8988T (cell line): ENCODE measurements at regions not wholly inside any gene's neighbourhood (a gene's known extent, or its start where the extent isn't known, plus 50 kb on each side); places are given as distances from the start of the nearest gene placed in this dataset.
"Not testable (repeated sequence)": the region's sequence is repeated elsewhere in the genome, so short reads cannot be mapped to it uniquely, and the experiment has no call there.

Experiments used
- DNase-seq: peaks from one replicate; pipeline ENCODE4 v3.0.0; 2011

DNA sequence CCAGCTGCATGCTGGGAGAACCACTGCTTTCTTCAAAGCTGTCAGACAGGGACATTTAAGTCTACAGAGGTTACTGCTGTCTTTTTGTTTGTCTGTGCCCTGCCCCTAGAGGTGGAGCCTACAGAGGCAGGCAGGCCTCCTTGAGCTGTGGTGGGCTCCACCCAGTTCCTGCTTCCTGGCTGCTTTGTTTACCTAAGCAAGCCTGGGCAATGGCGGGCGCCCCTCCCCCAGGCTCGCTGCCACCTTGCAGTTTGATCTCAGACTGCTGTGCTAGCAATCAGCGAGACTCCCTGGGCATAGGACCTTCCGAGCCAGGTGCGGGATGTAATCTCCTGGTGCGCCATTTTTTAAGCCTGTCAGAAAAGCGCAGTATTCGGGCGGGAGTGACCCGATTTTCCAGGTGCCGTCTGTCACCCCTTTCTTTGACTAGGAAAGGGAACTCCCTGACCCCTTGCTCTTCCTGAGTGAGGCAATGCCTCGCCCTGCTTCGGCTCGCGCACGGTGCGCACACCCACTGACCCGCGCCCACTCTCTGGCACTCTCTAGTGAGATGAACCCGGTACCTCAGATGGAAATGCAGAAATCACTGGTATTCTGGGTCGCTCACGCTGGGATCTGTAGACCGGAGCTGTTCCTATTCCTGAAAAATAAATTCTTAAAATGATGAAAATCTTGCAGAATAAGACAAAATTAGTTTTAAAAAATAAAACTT, 1022.9 kb downstream of the RAPGEF2 start:
- DNase-seq: not testable (repeated sequence)

DNA sequence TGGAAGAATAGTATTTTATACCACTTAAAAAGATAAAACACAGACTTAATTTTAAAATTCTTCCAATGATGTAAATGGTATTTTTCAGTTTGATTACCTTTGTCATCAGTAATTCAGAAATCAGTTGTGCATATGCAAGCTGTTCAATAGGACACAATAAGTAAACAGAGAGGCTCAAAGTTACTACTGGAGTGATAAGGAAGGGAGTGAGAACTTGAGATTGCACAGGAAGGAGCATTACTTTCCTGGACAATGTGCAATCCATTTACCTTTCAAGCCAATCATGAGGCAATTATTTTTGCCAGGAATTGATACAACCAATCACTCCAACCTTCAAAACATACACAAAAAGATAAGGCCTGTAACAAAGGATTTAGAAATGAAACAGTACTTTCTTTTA, 1024.3 kb downstream of the RAPGEF2 start:
- DNase-seq: no peak

DNA sequence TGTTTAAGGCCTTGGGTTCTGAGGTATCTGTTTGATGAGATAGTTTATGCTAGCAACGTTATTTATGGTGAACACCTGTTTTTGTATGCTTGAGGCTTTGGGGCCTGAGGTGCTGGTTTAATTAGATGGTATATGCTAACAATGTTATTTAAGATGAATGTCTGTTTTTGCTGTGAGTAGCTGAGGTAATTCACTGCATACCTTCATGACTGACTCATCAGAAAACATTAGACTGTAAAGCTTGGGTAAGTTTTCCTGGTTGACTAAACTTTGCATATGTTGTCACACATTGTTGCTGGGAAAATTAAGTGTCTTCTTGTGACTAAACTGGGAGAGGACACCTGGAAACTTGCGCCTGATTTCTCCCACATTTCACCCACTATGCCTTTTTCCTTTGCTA, 1026.6 kb downstream of the RAPGEF2 start:
- DNase-seq: no peak

DNA sequence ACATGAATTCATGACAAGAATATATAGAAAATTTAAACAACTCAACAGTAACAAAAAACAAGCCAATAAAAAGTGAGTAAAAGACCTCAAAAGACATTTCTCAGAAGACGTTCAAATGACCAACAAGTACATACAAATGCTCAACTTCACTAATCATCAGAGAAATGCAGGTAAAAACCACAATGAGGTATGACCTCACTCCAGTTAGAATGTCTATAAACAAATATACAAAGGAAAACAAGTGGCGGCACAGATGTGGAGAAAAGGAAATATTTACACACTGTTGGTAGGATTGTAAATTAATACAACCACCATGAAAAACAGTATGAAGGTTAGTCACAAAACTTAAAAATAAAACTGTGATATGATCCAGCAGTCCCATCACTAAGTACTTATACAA, 1033.1 kb downstream of the RAPGEF2 start:
- DNase-seq: no peak

DNA sequence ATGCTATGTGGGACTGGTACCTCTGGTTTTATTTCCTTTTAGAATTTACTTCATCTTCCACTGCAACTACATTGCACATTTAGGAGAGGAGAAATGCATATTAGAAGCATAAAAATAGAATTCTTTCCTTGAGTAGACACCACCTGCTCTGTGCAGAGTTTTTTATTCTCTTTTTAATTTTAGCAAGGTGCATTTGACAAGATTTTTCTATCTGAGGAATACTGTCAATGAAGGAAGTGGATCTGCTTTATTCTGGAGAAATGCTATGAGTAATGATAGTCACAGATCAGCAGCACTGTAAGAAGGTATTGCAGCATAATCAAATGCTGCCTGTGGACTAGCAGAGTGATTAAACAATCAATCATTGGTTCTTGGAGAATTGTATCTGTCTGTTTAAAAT, 1038.3 kb downstream of the RAPGEF2 start:
- DNase-seq: no peak

DNA sequence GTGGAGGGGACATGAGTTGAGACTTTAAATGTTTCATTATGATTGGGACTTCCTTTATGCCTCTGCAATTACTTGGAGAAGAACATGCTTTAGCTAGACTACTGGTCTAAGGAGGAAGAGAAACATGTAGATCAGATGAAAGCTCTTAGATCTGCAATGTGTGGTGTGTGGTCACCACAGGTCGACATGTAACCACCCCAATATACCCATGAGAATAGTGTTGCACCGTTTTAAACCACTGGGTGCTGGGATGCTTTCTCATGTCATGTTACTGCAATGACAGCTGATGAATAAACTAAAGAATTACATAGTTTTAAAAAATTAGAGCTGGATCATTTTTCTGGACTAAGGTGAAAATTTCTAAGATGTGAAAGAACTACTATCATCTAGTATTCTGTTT, 1039.7 kb downstream of the RAPGEF2 start:
- no peak for DNase-seq

DNA sequence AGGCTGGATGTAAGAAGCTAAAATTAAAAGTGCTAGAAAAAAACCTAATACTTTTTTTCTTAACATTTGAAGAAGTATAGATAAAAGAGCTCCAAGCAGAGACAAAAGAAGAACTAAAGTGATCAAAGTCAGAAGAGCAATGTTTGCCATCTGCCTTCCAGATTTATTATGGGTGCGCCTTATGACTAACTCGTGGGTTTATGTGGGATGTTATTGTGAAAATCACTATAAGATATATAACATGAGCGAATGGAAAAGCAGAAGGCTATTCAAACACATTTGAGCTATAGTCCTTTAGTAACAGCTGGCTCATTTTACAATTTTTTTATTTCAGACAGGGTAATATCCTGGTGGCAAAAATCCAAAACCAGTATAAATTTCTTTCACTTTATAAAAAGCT, 1040.7 kb downstream of the RAPGEF2 start:
- no peak for DNase-seq

DNA sequence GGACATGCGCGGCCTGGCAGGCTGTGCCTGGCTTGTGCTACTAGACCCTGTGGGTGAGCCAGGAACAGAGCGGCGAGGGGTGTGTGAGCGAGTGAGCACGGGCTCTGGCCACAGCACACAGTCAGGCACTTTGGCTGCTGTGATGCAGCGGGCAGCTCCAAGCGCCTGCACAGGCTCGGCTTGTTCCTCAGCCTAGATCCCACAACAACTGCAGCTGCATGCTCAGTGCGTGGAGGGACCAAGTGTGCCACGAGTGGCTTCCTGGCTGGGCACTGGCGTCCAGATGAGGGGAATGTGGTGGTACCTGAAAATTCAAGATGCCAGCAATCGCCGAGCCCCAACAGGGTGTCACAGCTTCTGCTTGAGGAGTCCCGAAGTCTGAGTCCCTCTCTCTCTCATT, 1056.6 kb downstream of the RAPGEF2 start:
- no peak for DNase-seq

DNA sequence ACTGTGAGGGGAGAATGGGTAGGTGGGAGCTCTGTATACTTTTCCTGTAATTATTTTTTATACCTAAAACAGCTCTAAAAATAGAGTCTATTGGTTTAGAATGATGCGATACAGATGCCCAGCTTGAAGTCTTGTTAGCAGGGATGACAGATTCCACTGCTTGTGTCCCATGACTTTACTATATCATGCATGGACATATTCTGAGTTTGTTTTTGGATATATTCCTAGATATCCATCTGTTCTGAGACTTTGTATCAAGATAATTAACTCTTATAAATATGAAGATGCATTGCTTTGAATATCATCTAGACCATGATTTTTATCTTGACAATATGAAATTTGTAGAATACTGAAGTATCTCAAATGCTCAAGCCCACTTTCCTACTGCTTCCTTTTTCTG, 1058.1 kb downstream of the RAPGEF2 start:
- no peak for DNase-seq

DNA sequence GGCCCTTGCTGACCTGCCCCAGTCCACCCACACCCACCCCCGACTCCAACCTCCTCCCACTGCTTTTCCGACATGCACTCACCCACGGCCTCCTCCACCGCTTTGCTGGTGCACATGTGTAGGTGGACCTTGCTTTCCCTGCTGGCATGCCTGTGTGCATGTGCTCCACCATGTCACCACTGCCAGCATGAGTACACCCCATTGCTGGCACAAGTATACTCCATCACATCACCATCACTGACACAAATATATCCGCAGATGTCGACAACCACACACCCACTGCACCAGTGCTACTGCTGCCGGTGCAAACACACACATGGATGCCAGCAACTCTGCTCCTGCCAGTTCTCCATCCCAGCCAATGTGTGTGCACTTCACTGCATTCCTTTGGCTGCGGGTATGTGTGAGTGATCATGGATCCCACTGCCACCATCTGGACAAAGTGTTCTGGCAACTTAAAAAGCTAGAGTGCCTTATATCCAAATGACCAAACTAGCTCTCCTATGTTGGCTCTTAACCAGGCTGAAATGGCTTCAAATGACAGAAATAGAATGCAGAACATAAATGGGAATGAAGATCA, 1072.3 kb downstream of the RAPGEF2 start:
- no peak for DNase-seq

DNA sequence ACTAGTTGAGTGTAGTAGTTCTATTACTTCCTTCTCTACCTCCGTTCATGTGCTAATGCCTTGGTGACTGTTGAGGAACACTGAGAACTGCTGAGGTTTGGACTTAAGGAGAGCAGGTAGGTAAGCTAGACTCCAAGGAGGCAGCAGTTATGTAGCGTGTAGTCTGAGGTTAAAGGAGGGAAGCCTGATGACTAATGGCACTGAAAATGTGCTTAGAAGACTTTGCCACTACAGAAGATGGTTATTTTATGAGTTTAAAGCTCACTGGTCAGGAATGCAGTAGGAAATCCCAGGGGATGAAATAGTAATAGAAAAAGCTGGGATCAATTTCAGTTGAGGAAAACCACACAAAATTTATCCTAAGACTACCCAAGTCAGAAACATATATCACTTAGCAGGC, 1077.3 kb downstream of the RAPGEF2 start:
- no peak for DNase-seq

DNA sequence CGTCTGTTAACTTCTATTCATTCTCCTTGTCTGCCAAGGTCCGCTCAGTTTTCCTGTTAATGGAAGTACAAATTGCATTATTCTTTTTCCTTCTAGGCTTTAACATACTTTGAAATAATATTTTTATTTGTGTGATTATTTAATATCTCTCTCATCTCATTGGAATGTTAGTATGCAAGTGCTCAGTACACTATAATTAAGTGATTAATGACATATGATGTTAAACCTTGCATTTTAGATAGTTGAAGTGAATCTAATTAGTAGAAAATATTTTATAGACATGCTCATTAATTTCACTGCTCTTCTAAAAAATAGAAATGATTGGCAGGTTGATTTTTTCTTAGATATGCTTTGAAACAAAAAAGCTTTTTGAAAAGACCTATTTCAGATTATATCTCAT, 1079.8 kb downstream of the RAPGEF2 start:
- no peak for DNase-seq

DNA sequence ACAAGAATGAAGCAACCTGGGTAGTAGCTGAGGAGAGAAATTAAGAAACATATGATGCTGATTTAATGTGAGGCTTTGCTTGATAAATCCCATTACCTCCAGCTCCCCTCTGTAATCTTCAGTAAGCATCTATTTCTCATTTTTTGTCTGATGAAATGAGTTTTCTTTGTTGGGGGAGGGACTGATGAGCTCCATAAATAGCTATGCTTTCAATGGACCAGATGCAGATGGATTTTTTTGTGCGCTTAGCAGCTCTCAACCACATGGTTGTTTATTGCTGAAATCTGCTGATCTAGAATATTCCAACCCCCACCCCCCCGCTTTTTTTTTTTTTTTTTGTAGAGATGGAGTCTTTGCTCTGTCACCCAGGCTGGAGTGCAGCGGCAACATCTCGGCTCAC, 1082.0 kb downstream of the RAPGEF2 start:
- no peak for DNase-seq

DNA sequence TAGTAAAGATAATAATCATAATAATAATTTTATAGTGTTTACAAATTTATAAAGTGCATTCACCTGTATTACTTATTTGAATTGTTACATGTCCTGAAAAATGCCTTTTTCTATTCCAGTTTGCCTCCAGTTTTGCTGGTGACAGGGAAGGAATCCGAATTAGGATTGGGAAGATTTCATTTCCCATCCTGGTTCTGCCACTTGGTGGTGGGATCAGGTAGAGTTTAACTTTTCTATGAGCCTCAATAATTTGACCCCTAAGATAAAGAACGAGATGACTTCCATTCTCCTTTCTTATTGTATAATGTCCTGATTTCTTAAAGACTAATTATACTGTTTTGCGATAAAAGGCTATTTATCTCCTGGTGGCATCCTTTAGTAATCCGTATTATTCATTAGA, 1090.9 kb downstream of the RAPGEF2 start:
- no peak for DNase-seq

DNA sequence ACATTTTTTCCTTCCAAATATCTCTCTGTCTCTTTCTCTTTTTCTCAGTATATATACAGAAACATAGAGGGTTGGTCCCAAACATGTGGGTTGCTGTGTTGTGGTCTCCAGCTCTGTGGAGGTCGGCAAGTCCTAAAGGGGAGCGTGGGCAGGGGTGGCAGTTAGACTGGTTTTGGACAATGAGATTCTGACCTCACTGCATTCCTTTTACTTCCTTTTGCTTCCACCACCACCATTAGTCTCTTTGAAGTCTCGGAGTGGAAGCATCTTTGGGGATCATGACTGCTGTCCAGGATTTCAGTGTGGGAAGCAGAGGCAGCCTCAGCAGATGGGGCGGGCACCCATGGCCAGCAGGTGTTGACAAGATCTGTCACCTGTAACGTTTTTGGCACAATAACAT, 1091.8 kb downstream of the RAPGEF2 start:
- no peak for DNase-seq

DNA sequence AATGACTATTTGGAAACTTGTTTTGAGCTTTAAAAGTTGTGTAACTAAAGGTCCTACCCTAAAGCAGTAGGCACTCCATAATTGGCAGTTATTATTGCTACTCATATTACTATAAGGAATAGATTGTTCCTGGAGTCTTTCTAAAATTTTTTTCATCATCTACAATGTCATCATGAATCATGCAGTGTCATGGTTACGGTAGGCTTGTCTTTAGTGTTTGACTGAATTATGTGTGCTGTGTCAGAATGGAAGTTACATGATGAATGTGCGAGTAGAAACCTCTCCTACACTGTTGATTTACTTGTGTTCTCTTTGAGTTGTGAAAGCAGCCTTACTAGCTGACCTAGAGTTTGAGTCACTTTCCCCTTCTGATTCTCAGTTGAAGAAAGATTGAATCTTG, 1099.9 kb downstream of the RAPGEF2 start:
- DNase-seq: no peak

DNA sequence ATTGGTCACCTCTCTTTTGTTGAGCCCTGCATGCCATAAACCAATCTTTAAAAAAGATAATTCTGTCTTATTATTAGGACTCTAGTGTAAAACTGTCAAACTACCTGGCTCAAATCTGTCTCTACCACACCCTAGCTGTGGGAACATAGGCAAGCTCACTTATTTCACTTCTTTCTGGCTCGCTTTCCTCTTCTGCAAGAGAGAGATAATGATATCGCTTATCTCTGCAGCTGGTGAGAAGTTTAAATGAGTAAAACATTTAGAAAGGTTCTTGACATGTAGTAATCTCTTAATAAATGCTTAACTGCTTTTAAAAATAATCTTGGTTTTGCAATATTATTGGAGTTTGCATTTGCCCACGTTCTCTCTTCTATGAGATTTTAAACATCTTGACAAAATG, 1109.2 kb downstream of the RAPGEF2 start:
- DNase-seq: no peak

DNA sequence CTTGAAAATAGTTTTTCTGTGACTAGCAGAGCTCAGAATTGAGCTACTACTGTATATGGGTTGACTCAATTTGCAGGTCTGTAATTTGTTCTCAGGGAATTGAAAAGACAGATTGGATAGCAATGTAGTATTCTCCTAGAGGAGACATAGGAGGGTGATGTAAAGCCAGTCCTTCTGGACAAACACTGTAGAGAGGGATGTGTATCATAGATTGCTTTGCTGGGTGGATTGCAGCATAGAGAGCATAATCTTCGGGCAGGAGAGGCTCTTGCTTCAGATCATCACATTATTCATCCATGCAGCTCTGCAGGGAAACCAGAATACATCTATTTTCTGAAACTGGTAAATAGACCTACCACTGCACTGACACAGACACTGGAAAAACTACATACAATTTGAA, 1110.5 kb downstream of the RAPGEF2 start:
- no peak for DNase-seq

DNA sequence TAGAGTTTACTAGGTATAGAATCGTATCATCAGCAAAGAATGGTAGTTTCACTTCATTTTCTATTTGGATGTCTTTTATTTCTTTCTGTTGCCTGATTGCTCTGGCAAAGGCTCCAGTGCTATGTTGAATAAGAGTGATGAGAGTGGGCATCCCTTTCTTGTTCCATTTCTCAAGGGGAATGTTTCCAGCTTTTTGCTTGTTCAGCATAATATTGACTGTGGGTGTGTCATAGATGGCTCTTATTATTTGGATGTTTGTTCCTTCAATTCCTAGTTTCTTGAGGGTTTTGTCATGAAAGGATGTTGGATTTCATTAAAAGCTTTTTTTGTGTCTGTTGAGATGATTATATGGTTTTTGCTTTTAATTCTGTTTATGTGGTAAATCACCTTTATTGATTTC, 1114.5 kb downstream of the RAPGEF2 start:
- no peak for DNase-seq

DNA sequence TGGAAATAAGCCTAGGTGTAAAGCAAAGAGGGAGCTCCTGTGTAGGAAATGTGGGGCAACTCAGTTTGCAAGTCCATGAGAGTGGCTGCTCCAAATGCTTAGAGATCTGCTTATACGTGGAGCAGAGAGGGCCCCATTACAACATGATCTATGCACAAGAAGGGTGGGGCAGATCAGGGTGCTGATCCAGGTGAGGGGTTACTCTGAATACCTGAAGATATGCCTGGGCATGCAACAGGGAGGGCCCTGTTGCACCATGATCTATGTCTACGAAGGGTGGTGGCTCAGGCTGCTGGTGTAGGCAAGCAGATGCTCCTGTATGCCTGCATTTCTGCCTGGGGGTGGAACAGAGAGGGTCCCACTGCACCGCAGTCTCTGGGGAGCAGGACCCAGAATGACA, 1121.2 kb downstream of the RAPGEF2 start:
- no peak for DNase-seq

DNA sequence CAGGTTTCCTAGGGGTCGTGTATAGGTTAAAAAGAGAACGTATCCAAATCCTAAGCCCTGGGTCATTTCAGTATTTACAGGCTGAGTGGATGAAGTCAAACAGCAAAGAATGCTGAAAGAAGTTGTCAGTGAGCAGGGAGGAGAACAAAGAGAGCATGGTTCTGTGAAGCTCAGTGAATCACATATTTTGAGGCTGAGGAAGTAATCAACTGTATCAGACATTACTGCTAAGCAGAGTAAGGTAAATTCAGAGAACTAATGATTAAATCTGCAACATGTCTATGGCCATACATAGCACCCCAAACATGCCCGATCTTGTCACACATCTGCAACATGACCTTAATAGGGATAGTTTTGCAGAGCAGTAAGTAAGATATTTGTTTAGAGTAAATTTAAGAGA, 1130.3 kb downstream of the RAPGEF2 start:
- no peak for DNase-seq

DNA sequence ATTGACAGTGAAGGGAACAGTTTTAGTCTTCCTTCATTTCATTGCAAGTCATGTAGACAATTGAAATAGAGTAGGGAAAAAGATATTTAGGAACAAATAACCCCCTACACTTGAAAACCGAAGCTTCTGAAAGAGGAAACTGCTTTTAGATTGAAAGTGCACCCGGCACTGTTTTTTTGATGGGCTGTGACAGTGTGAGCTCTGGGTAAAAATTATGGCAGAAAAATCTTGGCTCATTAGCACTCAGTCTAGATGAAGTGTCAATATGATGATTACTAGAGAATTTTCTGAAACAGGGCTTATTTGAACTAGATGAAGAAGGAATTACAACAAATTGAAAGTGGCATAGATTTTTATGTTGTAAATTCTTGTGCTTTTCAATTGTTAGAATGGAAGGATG, 1132.4 kb downstream of the RAPGEF2 start:
- DNase-seq: no peak

DNA sequence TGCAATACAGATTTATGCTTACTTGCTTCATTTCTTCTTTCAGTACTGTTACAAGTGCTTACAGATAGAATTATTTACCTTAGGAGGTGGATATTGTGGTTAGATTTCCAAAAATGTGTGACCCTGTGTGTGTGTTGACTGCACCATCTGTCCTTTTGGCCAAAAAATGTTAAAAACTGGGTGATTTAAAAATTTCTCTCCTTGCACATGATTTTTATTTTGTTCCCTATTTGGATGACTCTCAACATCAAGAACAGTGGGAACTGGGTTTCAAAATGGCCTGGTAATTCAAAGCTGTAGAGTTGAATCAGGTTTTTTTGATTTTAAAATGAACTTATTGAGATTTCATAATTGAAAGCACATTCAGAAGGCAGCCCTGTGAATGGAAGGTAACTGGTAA, 1132.9 kb downstream of the RAPGEF2 start:
- DNase-seq: no peak

DNA sequence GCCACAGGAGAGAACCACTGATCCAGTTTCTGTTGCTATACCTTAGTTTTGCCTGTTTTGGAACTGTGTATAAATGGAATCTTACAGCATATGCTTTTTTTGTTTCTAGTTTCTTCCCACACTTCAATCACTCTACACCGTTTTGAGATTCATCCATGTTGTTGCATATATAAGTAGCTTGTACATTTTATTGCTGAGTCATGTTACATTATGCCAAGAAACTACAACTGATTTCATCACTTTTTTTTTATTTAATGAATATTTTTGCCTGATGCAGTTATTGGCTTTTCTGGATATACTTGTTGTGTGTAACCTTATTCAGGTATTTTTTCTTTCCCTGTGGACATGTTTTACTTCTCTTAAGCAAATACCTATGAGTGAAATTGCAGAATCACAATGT, 1135.9 kb downstream of the RAPGEF2 start:
- DNase-seq: no peak

DNA sequence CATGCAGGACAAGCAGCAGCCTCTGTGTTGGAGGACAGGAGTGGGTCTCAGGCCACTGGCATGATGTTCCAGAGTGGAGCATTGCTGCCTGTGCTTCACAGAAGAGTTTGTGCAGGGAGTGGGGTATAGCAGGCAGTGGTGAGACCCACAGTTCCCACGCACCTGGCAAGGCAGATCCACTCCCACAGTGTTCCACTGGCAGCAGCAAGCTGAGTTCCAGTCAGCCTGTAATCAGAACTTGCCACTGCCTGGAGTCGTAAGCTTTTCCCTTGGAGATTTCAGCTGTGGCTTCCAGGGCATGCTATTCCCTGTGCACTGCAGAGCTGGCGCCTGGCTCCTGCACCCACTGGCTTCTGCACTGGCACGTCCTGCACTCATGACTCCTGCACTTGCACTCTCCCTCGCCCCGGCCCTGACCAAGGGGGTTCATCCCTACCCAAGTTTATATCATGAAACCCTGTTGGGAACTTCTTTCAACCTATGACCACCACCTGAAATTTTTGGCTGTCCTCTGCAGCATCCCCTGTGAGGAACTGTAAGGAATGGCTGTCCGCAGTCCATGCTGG, 1144.3 kb downstream of the RAPGEF2 start:
- no peak for DNase-seq
